Smooth muscle cell (in vitro differentiated cells): ENCODE measurements at regions not wholly inside any gene's neighbourhood (a gene's known extent, or its start where the extent isn't known, plus 50 kb on each side); places are given as distances from the start of the nearest gene placed in this dataset.

Source experiments
- DNase-seq: peaks from one replicate; lab custom pipeline; 2025; ENCODE audit not compliant: unreplicated experiment; lab: John Stamatoyannopoulos, UW
- H2AFZ ChIP-seq: fragments of 200-600 bp; sonication (generic); 2 replicates; pipeline ENCODE4 v1.6.0; 2016; ENCODE audit warnings: antibody characterized with exemption, low read depth, mild to moderate bottlenecking
- H3F3A ChIP-seq: fragments of 200-600 bp; sonication (generic); 2 replicates; pipeline ENCODE4 v1.6.0; 2017; ENCODE audit warnings: antibody characterized with exemption, low read depth
- H3K27ac ChIP-seq: fragments of 200-600 bp; sonication (generic); 2 replicates; pipeline ENCODE4 v1.5.1; 2016; ENCODE audit warnings: low read depth, mild to moderate bottlenecking
- H3K27me3 ChIP-seq: fragments of 200-600 bp; sonication (generic); 2 replicates; pipeline ENCODE4 v1.6.1; 2016; ENCODE audit warnings: low read depth, mild to moderate bottlenecking
- H3K36me3 ChIP-seq: fragments of 200-600 bp; sonication (generic); 2 replicates; pipeline ENCODE4 v1.5.1; 2016; ENCODE audit warnings: low read depth
- H3K4me1 ChIP-seq: fragments of 200-600 bp; sonication (generic); 2 replicates; pipeline ENCODE4 v1.5.1; 2016; ENCODE audit warnings: low read depth
- H3K4me2 ChIP-seq: fragments of 200-600 bp; sonication (generic); 2 replicates; pipeline ENCODE4 v1.6.0; 2016; ENCODE audit warnings: mild to moderate bottlenecking
- H3K4me3 ChIP-seq: fragments of 200-600 bp; sonication (generic); 2 replicates; pipeline ENCODE4 v1.5.1; 2016; ENCODE audit warnings: mild to moderate bottlenecking
- H3K79me2 ChIP-seq: fragments of 200-600 bp; sonication (generic); 2 replicates; pipeline ENCODE4 v1.6.0; 2016; ENCODE audit warnings: low read depth, mild to moderate bottlenecking
- H3K9ac ChIP-seq: fragments of 200-600 bp; sonication (generic); 2 replicates; pipeline ENCODE4 v1.6.0; 2016; ENCODE audit warnings: low read depth
- H3K9me3 ChIP-seq: fragments of 200-600 bp; sonication (generic); replicated peaks from 2 replicates; pipeline ENCODE4 v1.5.1; 2016; ENCODE audit warnings: low read depth
- H4K20me1 ChIP-seq: fragments of 200-600 bp; sonication (generic); 2 replicates; pipeline ENCODE4 v1.6.0; 2016; ENCODE audit warnings: low read depth
- WGBS: methylation state at CpG from one replicate; pipeline ENCODE4 v1.1.7; 2016; ENCODE audit warnings: low lambda C conversion rate; 5-methylcytosine and 5-hydroxymethylcytosine counted together
- TF ChIP-seq, protein P1 (sequence below): fragments of 200-600 bp; sonication (generic); IDR thresholded peaks from 2 replicates; pipeline ENCODE4 v1.5.1; 2017; ENCODE audit warnings: borderline replicate concordance, mild to moderate bottlenecking, antibody characterized with exemption; ENCODE audit not compliant: insufficient read depth, poor library complexity, severe bottlenecking

DNA sequence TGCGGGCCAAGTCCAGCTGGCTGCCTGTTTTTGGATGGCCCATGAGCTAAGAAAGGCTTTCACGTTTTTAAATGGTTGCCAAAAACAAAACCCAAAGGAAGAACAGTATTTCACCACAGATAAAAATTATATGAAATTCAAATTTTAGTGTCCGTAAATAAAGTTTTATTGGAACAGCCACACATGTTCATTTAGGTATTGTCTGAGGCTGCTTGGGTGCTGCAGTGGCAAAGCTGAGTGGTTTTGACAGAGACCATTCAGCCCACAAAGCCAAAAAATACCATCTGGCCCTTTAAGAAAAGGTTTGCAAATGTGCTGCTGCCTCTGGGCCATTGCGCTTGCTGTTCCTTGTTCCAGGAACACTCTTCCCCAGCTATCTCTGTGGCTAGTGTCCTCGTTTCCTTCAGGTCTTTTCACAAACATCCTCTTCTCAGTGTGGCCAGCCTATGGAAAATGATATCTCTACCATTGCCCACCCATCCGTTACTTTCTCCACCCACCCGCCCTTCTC lies 232.9 kb upstream of the CIBAR2 start:
- H3K36me3 ChIP-seq = no peaks in the 10 kb centered on the region
- H3K9me3 ChIP-seq = no peaks in the 10 kb centered on the region
- 81% methylated on average over 7 of the region's 7 CpGs for WGBS
- H3F3A ChIP-seq = no peaks in the 10 kb centered on the region
- H3K4me2 ChIP-seq = no peak overlapping the region
- peaks cover 8% of the 10 kb centered on the region for H3K4me1 ChIP-seq
- no peak overlapping the region for H2AFZ ChIP-seq
- no peak overlapping the region for H3K4me3 ChIP-seq
- H3K79me2 ChIP-seq = no peaks in the 10 kb centered on the region
- DNase-seq = no peak
- TF ChIP-seq, protein P1, sequence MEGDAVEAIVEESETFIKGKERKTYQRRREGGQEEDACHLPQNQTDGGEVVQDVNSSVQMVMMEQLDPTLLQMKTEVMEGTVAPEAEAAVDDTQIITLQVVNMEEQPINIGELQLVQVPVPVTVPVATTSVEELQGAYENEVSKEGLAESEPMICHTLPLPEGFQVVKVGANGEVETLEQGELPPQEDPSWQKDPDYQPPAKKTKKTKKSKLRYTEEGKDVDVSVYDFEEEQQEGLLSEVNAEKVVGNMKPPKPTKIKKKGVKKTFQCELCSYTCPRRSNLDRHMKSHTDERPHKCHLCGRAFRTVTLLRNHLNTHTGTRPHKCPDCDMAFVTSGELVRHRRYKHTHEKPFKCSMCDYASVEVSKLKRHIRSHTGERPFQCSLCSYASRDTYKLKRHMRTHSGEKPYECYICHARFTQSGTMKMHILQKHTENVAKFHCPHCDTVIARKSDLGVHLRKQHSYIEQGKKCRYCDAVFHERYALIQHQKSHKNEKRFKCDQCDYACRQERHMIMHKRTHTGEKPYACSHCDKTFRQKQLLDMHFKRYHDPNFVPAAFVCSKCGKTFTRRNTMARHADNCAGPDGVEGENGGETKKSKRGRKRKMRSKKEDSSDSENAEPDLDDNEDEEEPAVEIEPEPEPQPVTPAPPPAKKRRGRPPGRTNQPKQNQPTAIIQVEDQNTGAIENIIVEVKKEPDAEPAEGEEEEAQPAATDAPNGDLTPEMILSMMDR = no peak
- H3K27ac ChIP-seq = no peak overlapping the region
- no peaks in the 10 kb centered on the region for H3K27me3 ChIP-seq
- H4K20me1 ChIP-seq = peaks cover 98% of the 10 kb centered on the region
- H3K9ac ChIP-seq = no peak overlapping the region

DNA sequence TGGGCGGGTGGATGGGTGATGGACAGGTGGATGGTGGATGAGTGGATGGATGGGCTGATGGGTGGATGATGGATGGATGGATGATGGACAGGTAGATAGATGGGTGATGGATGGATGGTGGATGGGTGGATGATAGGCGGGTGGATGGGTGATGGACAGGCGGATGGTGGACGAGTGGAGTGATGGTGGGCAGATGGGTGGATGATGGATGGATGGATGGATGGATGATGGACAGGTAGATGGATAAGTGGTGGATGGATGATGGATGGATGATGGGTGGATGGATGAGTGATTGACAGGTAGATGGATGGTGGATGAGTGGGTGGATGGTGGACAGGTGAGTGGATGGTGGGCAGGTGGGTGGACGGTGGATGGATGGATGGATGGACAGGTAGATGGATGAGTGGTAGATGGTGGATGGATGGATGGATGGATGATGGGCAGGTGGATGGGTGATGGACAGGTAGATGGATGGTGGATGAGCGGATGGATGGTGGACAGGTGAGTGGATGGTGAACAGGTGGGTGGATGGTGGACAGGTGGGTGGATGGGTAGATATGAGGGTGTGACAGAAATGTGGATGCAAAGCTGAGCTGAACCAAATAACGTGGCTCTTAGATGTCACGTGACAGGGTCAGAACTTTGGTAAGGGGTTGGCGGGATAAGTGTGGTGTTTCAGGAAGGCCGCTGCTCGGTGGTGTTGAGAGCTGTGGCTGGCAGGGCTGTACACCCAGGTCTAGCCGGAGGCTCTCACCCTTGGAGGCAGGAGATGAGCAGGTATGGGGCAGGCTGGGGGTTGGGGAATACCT lies 234.3 kb upstream of the CIBAR2 start:
- H4K20me1 ChIP-seq = peaks cover 98% of the 10 kb centered on the region
- no peaks in the 10 kb centered on the region for H3K79me2 ChIP-seq

DNA sequence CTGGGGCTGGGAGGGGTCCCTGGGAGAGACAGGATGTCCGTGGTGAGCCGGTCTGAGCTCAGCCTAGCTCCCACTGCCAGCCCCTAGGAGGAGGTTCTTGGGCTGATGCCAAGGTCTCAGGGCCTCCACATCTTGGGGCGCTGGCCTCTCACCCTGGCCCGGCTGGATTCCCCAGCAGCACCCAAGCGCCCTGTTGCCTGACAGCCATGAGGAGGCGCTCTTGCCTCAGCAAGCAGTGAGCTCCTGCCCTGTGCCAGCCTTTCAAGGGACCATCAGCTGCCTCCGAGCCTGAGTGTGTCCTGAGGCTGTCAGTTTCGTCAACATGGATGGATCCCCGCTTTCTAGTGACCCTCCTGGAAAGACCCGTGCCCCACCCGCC lies 234.9 kb upstream of the CIBAR2 start:
- no peak overlapping the region for H3K9ac ChIP-seq
- no peak overlapping the region for H3K4me2 ChIP-seq
- no peak overlapping the region for H3K4me3 ChIP-seq
- H2AFZ ChIP-seq = no peak overlapping the region
- WGBS = 87% methylated on average over 6 of the region's 11 CpGs
- no peak for DNase-seq
- peaks cover 12% of the 10 kb centered on the region for H3K4me1 ChIP-seq
- TF ChIP-seq, protein P1 = peak; percentile 42
- H3F3A ChIP-seq = no peaks in the 10 kb centered on the region
- peaks cover 96% of the 10 kb centered on the region for H4K20me1 ChIP-seq
- H3K27me3 ChIP-seq = no peaks in the 10 kb centered on the region
- no peaks in the 10 kb centered on the region for H3K9me3 ChIP-seq
- no peaks in the 10 kb centered on the region for H3K36me3 ChIP-seq
- H3K27ac ChIP-seq = no peak overlapping the region
- no peaks in the 10 kb centered on the region for H3K79me2 ChIP-seq

More for the DNA sequence above, 234.3 kb upstream of the CIBAR2 start:
- DNase-seq = no peak
- 99% methylated on average over 11 of the region's 12 CpGs for WGBS
- H3K4me3 ChIP-seq = no peak overlapping the region
- H3F3A ChIP-seq = no peaks in the 10 kb centered on the region
- TF ChIP-seq, protein P1 = no peak
- no peak overlapping the region for H3K4me2 ChIP-seq
- no peak overlapping the region for H3K27ac ChIP-seq
- H3K9me3 ChIP-seq = no peaks in the 10 kb centered on the region
- H3K36me3 ChIP-seq = no peaks in the 10 kb centered on the region
- no peak overlapping the region for H3K9ac ChIP-seq
- no peaks in the 10 kb centered on the region for H3K27me3 ChIP-seq
- no peak overlapping the region for H2AFZ ChIP-seq
- H3K4me1 ChIP-seq = peaks cover 8% of the 10 kb centered on the region
